ENCODE measurements at regions not wholly inside any gene's neighbourhood (a gene's known extent, or its start where the extent isn't known, plus 50 kb on each side); places are given as distances from the start of the nearest gene placed in this dataset.
"Not testable (repeated sequence)": the region's sequence is repeated elsewhere in the genome, so short reads cannot be mapped to it uniquely, and the experiment has no call there.

DNA sequence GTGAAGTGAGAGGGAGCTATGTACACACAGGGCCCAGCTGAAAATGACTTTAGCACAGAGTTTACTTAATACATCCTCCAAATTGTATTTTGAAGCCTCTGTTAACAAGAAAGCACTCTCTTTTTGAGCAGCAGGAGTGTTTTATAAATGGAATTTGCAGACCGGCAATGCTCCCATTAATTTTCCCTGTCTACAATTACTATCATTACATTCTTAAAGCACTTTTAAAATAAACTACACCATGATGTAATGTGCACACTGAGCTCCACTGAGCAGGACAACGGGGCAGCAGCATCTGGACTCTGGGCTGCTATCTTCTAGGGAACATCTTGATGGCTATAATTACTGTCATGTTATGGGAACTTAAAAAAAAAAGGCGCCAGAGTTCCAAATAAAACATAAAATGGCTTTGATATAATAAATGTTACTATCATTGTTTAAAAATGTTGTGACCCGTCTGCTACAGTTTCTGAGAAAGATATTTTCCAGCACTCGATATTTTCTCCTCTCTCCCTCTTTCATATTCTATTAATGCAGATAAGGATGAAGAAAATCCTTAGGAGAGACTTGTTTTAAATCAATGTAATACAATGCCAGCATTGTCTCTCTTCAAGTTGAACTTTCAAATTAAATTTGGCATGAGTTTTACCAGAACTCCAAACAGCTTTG is 150.9 kb downstream of the HLX start:
- no peak for DNase-seq

DNA sequence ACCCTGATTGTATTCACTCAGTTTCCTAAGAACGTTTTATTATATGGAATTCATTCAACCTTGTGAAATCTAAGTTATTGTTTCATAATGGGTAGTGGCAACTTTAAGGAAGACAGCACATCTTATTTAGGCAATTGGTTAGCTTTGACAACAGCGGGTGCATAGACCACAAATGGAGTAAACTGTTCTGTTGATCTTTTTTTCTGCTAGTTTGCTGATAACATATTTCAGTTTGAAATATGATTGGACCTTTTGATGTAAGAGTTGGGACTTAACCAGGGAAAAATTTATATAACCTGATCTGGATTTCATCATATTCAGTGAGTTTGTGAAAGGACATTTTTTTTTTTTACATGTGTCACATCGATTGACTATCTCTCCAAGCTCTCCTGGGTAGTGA is 151.7 kb downstream of the HLX start:
- DNase-seq = no peak

GRCh38 chr1:221031458-221032203 is 152.4 kb downstream of the HLX start:
- DNase-seq = no peak

- DNase-seq = no peak
Observed at GRCh38 chr1:221032204-221032585, 153.0 kb downstream of the HLX start.

DNA sequence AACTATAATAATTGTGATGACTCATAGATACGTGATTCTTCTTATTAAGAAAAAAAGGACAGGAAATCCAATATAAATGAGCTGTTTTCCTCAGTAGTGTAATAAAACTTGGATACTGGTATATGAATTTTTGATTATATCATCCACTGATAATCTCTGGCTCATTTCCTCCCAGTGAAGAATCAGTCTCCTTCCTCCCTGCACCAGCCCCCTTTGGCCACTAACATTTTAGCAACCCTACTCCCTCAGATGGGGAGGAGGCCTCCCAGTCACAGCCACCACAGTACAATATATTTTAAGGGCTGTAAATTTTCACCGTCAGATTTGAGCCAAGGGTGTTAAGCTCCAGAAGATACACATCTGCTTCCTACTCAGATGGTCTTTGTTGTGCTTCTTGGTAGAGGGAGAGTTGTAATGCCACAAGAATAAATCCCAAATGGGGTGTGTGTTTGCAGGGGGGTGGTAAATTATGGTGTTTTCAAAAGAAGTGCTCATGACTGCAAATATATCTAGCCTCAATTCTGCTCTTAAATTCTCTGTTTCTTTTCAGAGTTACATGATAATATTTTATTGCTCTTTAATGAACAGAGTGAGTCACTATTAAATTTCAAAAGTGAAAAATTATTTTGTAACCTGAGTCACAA is 153.5 kb downstream of the HLX start:
- peak in 1 of 2 donors; percentile 77 for DNase-seq

DNA sequence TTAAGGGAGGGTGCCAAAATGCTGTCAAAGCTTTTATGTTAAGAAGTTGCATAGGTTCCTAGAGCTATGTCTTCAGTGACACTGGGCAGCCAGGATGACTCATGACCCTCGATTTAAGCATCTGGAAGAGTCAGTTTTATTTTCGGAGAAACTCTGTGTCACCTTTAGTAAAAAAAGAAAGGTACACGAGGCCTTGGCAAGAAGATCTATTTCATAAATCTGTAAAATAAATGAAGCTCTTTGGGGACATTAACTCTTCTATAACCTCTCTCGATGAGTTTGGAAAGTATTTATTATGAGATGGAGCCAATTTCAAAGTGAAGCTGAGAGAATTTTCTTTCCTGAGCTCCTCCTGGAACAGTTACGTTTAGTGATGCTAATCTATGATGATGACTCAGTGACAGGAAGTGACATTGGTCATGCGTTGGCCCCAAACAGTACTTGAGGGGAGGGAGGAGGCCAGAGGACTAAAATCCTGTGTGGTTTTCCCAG is 156.5 kb downstream of the HLX start:
- DNase-seq = peak in 1 of 2 donors; percentile 66

- DNase-seq = peak in 1 of 2 donors; percentile 2
Observed at GRCh38 chr1:221039616-221040015, 160.4 kb downstream of the HLX start.

GRCh38 chr1:221040101-221040500 is 160.9 kb downstream of the HLX start:
- no peak for DNase-seq

GRCh38 chr1:221040691-221041285 is 161.5 kb downstream of the HLX start:
- DNase-seq = no peak

DNA sequence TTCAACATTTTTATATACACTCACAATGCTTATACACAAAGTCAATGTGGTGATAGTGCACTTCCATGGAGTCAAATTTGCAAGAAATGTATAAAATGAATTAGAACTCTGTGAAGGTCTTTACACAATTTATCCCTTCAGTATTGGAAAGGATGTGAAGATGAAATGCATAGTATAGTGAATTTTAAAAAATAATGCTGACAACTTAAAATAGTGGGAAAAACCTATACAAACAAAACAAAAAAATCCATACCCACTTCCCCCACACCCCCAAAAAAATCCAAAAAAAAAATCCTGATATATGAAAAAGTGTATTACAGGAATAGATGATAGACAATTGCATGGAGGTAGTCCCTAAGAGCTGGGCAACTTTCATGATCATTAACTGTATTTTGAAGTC is 165.3 kb downstream of the HLX start:
- DNase-seq = no peak

DNA sequence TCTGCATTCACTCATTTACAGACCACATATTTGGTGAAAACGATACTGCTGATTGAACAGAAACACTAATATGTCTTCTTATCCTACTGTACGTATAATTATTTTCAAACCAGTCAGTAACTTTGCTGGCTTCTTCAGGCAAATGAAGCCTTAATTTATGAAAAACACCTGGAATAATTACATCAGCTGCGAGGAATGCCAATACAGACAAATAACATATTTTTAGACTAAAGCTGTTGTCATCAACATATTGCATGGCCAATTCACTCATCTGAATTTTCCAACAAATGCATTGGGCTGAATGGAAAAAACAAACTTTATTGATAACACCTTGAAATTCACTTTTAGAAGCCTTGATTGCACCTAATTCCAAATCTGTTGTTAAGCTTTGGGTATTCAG is 165.9 kb downstream of the HLX start:
- DNase-seq = no peak

- peak in 1 of 2 donors; percentile 79 for DNase-seq
Observed at GRCh38 chr1:221045842-221046831, 166.9 kb downstream of the HLX start.

- not testable (repeated sequence) for DNase-seq
Observed at GRCh38 chr1:221051391-221051790, 172.1 kb downstream of the HLX start.

DNA sequence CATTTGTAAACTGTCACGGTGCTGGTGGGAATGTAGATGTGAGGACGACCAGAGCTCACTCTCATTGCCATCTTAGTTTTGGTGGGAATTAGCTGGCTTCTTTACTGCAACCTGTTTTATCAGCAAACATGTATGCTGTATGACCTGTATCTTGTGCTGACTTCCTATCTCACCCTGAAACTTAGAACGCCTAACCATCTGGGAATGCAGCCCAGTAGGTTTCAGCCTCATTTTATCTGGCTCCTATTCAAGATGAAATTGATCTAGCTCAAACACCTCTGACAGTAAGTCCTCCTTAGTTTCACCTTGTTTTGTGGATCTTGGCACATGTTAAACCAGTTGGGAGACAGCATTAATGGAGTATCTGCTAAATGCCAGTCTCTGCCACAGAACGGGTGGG is 174.6 kb downstream of the HLX start:
- DNase-seq = no peak

GRCh38 chr1:221059506-221059905 is 180.3 kb downstream of the HLX start:
- DNase-seq = no peak

GRCh38 chr1:221063651-221064050 is 184.4 kb downstream of the HLX start:
- DNase-seq = no peak

- DNase-seq = no peak
Observed at GRCh38 chr1:221066351-221067001, 187.2 kb downstream of the HLX start.

DNA sequence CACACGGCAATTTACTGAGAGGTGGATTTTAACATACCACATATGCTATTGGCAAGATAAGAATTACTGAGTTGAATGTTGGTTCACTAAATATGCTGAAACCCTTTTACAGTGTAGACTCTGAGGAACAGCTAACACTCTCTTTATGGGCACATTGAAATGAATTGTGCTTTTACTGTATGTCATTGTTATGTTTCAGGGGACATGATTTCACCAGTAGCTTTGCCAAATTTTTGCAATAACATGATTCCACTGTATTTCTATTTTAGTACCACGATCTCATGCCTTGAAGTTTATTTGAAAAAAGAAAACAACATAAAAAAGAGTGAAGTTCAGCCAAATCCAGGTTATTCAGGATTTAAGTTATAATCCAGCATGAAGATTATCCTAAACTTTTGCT is 188.5 kb downstream of the HLX start:
- DNase-seq = no peak

DNA sequence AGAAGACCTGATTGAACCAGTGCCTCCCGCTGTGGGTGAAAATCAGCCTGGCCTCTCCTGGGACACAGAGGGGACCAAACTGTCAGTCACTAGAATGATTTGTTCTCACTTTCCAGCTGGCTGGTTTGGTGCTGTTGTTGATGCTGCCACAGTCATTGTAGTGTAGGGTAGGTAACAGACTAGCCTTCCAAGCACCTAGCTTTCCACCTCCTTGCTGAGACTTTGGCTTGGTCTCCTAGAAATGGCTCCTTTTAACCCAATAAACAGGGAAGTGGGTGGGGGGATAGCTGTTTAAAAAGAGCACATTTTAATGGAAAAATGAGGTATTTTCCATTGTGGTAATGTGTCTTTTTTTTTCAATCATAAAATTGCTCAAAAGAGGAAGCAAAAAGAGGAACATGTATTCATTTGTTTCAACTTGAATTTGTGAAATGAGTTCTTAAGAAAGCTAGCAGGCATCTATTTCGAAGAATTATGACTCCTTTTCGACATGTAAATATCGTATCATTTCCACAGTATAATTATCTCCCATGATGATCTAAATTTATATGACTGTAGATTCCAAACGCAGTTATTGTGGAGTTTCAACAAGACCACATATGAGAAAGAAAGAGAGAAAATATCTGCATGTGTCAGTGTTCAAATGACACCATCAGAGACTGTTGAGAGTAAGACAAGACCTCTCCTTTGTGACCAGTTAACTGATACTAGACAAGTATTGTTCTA is 190.1 kb downstream of the HLX start:
- peak in 1 of 2 donors; percentile 79 for DNase-seq

- DNase-seq = no peak
Observed at GRCh38 chr1:221069986-221070385, 190.7 kb downstream of the HLX start.

DNA sequence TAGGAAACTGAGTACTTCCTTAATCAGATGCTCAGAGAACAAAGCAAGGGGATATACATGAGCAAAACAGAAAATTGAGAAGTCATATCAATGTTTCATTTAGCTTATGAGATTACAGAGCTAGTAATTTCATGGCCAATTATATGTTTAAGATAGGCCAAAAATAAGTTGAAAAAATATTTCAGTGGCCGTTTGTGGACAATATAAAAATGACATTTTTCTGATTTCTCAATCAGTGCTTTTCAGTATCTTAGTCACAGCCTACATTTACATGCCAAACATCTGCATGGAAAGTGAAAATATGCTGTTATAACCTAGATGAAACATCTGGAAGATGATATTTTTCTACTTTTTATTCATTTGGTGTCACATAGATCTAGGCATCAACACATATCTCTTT is 192.5 kb downstream of the HLX start:
- DNase-seq = no peak
